GM12873 (cell line): ENCODE measurements at regions not wholly inside any gene's neighbourhood (a gene's known extent, or its start where the extent isn't known, plus 50 kb on each side); places are given as distances from the start of the nearest gene placed in this dataset.

ENCODE experiments used
- TF ChIP-seq, protein P1 (sequence below): IDR thresholded peaks from 2 replicates; pipeline ENCODE4 v1.5.1; 2012; ENCODE audit warnings: low read depth, mild to moderate bottlenecking, moderate library complexity, low read length, control low read depth; ENCODE audit not compliant: insufficient read depth; ENCODE audit errors: missing control alignments

- TF ChIP-seq, protein P1, sequence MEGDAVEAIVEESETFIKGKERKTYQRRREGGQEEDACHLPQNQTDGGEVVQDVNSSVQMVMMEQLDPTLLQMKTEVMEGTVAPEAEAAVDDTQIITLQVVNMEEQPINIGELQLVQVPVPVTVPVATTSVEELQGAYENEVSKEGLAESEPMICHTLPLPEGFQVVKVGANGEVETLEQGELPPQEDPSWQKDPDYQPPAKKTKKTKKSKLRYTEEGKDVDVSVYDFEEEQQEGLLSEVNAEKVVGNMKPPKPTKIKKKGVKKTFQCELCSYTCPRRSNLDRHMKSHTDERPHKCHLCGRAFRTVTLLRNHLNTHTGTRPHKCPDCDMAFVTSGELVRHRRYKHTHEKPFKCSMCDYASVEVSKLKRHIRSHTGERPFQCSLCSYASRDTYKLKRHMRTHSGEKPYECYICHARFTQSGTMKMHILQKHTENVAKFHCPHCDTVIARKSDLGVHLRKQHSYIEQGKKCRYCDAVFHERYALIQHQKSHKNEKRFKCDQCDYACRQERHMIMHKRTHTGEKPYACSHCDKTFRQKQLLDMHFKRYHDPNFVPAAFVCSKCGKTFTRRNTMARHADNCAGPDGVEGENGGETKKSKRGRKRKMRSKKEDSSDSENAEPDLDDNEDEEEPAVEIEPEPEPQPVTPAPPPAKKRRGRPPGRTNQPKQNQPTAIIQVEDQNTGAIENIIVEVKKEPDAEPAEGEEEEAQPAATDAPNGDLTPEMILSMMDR = no peak
These were observed 646.9 kb upstream of the ZEB2 start for GRCh38 chr2:145166731-145167302.

DNA sequence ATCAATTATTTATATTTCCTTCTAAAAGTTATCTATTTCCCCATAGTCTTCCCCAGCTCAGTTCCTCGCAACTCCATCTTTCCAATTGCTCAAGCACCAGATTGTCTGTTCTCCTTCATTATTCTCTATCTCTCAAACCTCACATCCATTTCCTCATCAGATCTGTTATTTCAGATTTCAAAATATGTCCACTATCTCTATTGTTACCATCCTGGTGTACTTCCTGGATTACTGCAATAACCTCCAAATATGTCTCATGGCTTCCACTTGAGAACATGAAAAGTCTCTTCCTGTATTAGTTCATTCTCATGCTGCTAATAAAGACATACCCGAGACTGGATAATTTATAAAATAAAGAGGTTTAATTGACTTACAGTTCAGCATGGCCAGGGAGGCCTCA, 641.7 kb upstream of the ZEB2 start:
- TF ChIP-seq, protein P1 = no peak

DNA sequence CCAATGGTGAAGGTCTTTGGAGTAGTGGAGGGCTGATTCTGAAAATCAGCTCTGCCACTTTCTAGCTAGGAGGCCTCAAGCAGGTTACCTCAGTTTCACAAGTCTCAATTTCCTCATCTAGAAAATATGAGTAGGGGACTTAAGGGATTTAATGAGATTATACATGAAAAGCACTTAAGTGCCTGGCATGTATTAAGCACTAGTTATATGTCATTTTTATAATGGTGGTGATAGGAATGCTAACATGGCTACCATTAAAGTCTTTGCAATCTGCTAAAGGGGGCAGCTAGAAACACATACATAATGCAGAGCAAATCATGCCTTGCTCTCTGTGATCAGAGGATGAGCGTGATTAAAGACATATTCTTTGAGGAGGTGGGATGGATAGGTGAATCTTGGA, 640.9 kb upstream of the ZEB2 start:
- TF ChIP-seq, protein P1 = no peak

- TF ChIP-seq, protein P1 = no peak
These were observed 639.8 kb upstream of the ZEB2 start for GRCh38 chr2:145159676-145160075.

- TF ChIP-seq, protein P1 = no peak
These were observed 638.0 kb upstream of the ZEB2 start for GRCh38 chr2:145157741-145158591.

- TF ChIP-seq, protein P1 = no peak
These were observed 637.2 kb upstream of the ZEB2 start for GRCh38 chr2:145157036-145157675.

DNA sequence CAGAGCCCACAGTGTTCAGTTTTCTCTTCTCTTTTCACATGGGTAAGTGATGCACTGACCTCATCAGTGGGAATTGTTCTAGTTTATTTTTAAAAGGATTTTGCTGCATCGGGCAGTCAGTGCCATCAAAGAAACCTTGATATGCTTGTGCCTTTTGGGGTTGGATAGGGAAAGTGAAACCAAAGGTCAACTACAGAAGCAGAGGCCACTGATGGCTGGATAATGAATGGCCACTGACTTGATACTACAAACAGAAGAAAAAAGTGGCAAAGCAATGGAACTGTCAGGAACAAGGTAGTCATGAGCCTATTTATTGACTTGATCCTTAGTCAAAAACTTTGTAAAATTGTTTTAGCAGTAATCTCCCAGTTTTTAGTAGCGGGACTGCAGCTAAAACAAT, 636.3 kb upstream of the ZEB2 start:
- TF ChIP-seq, protein P1 = no peak
